GM18951 (cell line): ENCODE measurements at regions not wholly inside any gene's neighbourhood (a gene's known extent, or its start where the extent isn't known, plus 50 kb on each side); places are given as distances from the start of the nearest gene placed in this dataset.

Experiments
- POLR2A ChIP-seq: IDR thresholded peaks from 4 replicates; pipeline ENCODE4 v1.6.1; 2011; ENCODE audit warnings: mild to moderate bottlenecking; ENCODE audit not compliant: insufficient read length, insufficient read depth; ENCODE audit errors: extremely low read depth
- in situ Hi-C: fragments of 300-500 bp; cut with MboI; formaldehyde crosslinking; loops from one replicate; pipeline ENCODE4 v1.12.0; 2022; ENCODE audit warnings: low sequenced_read_pairs, mixed read lengths, inconsistent platforms; ENCODE audit not compliant: unreplicated experiment

- TF ChIP-seq POLR2A = no peak
- in situ Hi-C loops = no loop called here
These were observed 1127.7 kb upstream of the LRRTM3 start for GRCh38 chr10:65798133-65798532.

DNA sequence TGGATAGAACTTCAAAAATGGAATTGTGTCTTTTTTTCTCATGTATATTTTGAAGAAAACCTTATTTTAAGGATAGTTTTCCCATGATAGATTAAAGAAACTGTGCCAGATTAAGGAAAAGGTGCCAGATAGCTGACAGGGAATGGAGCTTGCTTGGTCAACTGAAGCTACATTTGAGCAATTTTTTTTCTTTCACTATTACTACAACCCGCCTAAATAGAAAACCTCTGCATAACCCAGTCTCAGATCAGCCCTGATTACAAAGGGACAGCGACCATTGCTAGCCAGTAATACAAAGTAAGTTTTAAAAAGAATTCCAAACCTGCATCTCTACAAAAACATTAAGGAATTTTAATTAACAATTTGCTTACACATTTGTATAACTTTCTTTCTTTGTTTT lies 1123.4 kb upstream of the LRRTM3 start:
- no peak for TF ChIP-seq POLR2A
- in situ Hi-C loops = no loop called here

DNA sequence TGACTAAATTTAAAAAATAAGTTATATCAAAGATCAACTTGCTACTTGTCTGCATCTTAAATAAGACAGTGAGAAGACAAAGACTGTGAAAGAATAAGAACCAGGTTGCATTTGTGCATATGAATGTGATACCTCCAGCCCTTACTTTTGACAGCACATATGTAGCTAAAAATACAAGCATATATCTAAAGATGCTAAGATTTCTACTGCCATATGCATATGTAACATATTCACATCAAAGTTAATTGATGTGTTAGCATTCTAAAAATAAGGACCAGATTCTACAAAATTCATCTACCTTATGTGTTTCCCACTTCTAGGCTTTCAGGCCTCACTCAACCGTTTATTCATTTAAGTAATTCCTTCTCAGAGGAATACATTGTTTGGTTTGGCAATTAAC lies 1120.3 kb upstream of the LRRTM3 start:
- no peak for TF ChIP-seq POLR2A
- in situ Hi-C loops = no loop called here

DNA sequence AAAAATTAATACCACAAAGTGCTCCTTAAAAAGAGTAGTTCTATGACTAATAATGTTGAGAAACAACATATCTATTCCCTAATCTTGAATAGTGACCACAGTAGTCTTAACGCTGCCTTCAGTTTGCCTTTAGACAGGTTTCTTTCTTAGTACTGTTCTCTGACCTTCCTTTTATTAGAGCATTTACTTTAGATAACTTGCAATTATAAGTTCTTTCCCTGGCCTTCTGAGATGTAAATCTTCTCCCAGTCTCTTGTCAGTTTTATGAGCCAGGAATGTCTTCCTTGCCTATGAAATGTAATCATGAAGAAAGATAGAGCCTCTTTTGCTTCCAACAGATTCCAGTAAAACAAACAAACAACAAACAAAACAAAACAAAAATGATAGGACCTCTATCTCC lies 1119.8 kb upstream of the LRRTM3 start:
- TF ChIP-seq POLR2A = no peak
- in situ Hi-C loops = no loop called here

GRCh38 chr10:65808687-65809333 lies 1117.0 kb upstream of the LRRTM3 start:
- no peak for TF ChIP-seq POLR2A

GRCh38 chr10:65811931-65812525 lies 1113.8 kb upstream of the LRRTM3 start:
- in situ Hi-C loops = no loop called here
- no peak for TF ChIP-seq POLR2A

More at GRCh38 chr10:65808687-65809333, 1117.0 kb upstream of the LRRTM3 start:
- in situ Hi-C loops = no loop called here

DNA sequence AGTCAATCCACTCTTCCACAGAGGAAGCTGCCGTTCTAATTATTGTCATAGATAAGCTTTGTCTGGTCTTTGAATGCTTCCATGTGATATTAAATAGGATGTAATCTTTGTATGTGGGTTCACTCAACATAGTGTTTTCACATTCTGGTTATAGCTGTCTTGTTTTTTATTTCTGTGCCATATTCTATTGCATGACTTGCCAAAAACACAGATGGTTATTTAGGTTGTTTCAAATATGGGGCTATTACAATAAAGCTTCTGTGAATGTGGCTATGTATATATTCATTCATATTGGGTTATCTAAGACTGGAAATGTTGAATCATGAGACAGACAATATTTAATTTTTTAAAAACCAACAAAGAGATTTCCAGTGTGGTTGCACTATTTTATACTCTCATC lies 1109.3 kb upstream of the LRRTM3 start:
- TF ChIP-seq POLR2A = no peak

DNA sequence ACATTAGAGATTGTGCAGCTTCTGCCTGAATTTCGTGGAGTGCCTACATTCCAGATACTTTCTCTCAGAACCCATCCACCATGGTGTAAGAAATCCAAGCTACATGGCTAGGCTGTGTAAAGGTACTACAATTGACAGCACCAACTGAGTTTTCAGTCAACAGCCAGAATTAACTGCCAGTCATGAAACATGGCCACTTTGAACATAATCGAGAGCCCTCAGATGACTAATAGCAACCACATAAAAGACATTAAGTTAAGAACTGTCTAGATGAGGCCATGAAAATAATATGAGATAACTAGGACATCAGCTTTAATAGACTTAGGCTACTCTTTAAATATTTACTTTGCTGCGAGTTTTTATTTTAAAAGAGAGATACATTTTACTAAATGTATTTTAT lies 1106.8 kb upstream of the LRRTM3 start:
- in situ Hi-C loops = no loop called here
- no peak for TF ChIP-seq POLR2A

More for the DNA sequence above, 1109.3 kb upstream of the LRRTM3 start:
- in situ Hi-C loops = no loop called here

DNA sequence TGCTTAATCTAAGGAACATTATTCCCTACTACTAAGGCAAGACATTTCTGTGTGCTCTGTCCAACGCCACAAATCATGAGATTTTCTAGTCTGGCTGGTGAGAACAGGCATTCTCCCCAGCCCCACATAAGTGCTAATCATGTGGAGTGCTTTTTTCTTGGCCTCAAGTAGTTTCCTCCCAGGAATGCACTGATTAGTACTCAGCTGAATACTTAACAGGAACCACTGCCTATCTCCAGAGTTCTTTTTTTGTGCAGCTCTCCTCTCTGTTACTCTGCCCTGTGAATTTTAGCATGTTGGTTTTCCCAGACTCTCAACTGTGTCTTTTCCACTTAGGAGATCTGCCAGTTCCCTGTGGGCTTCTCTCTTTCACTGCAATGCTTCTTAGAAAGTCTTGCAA lies 1098.5 kb upstream of the LRRTM3 start:
- no peak for TF ChIP-seq POLR2A
- in situ Hi-C loops = no loop called here

DNA sequence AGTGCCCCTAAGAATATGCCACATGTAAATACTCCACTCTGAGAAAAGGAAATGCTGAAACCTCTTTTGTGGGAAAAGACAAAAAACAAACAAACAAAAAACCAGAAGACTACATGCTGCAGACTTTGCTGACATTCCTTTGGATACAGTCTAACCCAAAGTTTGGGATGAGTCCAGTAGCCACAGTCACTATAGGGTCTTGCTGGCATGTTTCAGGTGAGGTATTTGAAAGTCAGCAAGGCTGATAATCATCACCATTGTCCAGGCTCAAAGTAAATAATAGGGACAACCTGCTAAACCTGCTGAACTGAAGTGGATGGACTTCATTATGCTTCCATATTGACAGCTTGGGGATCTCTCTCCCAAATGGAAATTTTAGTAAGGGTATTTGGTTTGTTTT lies 1087.0 kb upstream of the LRRTM3 start:
- no peak for TF ChIP-seq POLR2A
- in situ Hi-C loops = no loop called here

DNA sequence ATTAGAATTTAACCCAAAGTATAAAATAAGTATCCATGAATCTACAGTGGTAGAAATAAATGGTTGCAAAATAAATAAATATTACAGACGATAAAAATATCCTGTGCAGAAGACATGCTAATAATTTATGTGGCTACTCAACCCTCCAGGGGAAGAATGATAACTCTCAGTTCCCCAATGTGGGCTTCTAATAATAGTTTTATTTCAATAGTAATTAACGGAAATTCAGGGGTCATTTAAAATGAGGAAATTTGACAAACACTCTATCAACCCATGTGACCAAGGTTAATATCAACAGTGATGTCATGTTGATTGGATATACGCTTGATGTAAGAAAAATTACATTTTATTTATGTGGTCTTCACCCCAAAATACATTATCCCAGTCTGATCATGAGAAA lies 1082.6 kb upstream of the LRRTM3 start:
- TF ChIP-seq POLR2A = no peak
- in situ Hi-C loops = no loop called here

- no peak for TF ChIP-seq POLR2A
- in situ Hi-C loops = no loop called here
These were observed 1079.9 kb upstream of the LRRTM3 start for GRCh38 chr10:65845916-65846315.

DNA sequence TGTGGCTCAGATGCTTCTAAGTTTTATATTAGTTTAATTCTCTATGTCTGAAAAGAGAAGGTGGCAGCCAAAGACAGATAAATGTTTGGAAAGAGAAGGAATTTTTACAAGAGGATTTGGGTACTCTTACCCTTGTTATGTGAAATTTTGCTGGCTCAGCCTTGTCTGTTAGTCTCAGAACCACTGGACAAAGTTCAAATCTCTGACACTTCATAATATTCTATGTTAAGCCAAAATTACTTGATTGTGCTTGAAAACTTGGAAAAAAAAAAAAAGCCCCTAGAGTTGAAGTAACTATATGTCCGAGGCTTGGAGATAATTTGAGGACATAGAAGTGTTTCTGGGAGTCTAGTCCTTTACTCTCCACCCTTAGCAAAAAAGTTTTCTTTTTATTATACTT lies 1079.3 kb upstream of the LRRTM3 start:
- TF ChIP-seq POLR2A = no peak
- in situ Hi-C loops = no loop called here

GRCh38 chr10:65846949-65847348 lies 1078.9 kb upstream of the LRRTM3 start:
- in situ Hi-C loops = no loop called here

More at GRCh38 chr10:65846949-65847348, 1078.9 kb upstream of the LRRTM3 start:
- no peak for TF ChIP-seq POLR2A
